Tibial nerve (tissue), 4 donors: ENCODE measurements at regions not wholly inside any gene's neighbourhood (a gene's known extent, or its start where the extent isn't known, plus 50 kb on each side); places are given as distances from the start of the nearest gene placed in this dataset.

Experiments used
- DNase-seq, 2 donors: peaks; one replicate each; pipeline ENCODE4 v3.0.0-alpha.2; 2019; ENCODE audit warnings: low spot score in 2 of 2
- H3K27ac ChIP-seq, 4 donors: fragments of 200-600 bp; sonication (generic) in 3 of 4; one replicate each; pipeline ENCODE4 v1.5.1; 2017 to 2019; ENCODE audit warnings: mild to moderate bottlenecking in 1 of 4
- H3K27me3 ChIP-seq, 2 donors: fragments of 200-600 bp; sonication (generic) in 1 of 2; one replicate each; pipeline versions ENCODE4 v1.5.1 to v1.6.0; 2017 to 2019
- H3K36me3 ChIP-seq, 3 donors: fragments of 200-600 bp; sonication (generic); one replicate each; pipeline ENCODE4 v1.5.1; 2018 to 2019
- H3K4me1 ChIP-seq, 4 donors: fragments of 200-600 bp; sonication (generic) in 3 of 4; one replicate each; pipeline ENCODE4 v1.5.1; 2017 to 2019
- H3K4me3 ChIP-seq, 4 donors: fragments of 200-600 bp; sonication (generic) in 3 of 4; one replicate each; pipeline ENCODE4 v1.5.1; 2017 to 2019; ENCODE audit warnings: mild to moderate bottlenecking in 1 of 4, moderate library complexity in 1 of 4
- H3K9me3 ChIP-seq, 4 donors: fragments of 200-600 bp; sonication (generic) in 3 of 4; one replicate each; pipeline ENCODE4 v1.5.1; 2017 to 2019
- CTCF ChIP-seq, 5 experiments: fragments of 200-600 bp in 3 of 5; fragments of 450-650 bp in 2 of 5; sonication (generic) in 3 of 5; IDR thresholded peaks; one replicate each; pipeline ENCODE4 v1.5.1; 2016 to 2019; ENCODE audit warnings: antibody characterized with exemption in 5 of 5, mild to moderate bottlenecking in 3 of 5, moderate library complexity in 2 of 5
- EP300 ChIP-seq, 2 donors: sonication (generic); formaldehyde crosslinking; IDR thresholded peaks; one replicate each; pipeline ENCODE4 v1.6.1; 2017; ENCODE audit warnings: antibody characterized with exemption in 2 of 2, mild to moderate bottlenecking in 1 of 2
- POLR2A ChIP-seq, 2 donors: fragments of 450-650 bp; IDR thresholded peaks; one replicate each; pipeline ENCODE4 v1.6.1; 2017; ENCODE audit warnings: antibody characterized with exemption in 2 of 2, mild to moderate bottlenecking in 2 of 2, moderate library complexity in 2 of 2
- WGBS, 2 donors: methylation state at CpG; one replicate each; pipeline ENCODE4 v1.1.5; 2018; 5-methylcytosine and 5-hydroxymethylcytosine counted together

DNA sequence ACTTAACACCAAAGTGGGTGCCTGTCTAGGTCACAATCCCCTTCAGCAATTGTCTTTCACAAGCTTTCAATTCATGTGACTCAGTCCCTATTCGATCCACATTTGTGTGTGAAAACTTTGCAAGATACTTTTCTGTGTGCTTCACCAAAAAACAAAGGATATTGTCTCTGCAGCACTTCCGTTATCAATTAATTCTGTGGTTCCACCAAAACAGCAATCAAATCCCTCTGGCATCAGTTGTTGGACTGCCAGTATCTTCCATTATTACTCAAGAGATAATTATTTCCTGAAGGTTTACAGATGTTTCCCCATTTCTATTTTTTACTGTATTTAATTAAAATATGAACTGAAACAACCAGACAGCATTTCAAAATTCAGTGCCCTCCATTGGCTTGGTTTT lies 481.4 kb downstream of the SUCLA2 start:
- no peaks in the 10 kb centered on the region for H3K27me3 ChIP-seq
- H3K36me3 ChIP-seq = no peaks in the 10 kb centered on the region
- no peak overlapping the region for H3K4me3 ChIP-seq
- TF ChIP-seq CTCF (IDR thresholded peaks at IDR 0.05) = no peak
- no peak for TF ChIP-seq EP300 (IDR thresholded peaks at IDR 0.05)
- no peak for TF ChIP-seq POLR2A (IDR thresholded peaks at IDR 0.05)
- H3K9me3 ChIP-seq = no peaks in the 10 kb centered on the region
- no peak overlapping the region for H3K27ac ChIP-seq
- WGBS, 2 donors = 23 to 34% methylated on average over 2 of the region's 2 CpGs
- no peak for DNase-seq
- H3K4me1 ChIP-seq = no peaks in the 10 kb centered on the region

DNA sequence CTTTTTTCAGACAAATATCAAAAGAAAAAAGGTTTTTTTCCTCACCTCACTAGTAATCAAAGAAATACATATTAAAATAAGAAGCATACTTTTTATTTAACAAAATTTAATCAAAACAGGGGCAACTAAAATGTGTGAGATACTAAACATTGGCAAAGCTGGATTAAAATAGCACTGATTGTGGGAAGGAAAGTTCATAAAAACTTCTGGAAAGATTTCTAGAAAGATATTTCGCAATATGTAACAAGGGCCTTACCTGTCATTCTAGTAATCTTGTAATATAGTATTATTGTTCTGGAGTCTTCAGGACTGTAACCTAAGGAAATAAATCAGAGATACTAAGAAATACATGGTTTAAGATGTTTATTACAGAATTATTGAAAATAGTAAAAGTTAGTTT lies 482.5 kb downstream of the SUCLA2 start:
- WGBS, 2 donors = 90 to 100% methylated on average over 1 of the region's 1 CpG
- DNase-seq = no peak
- H3K36me3 ChIP-seq = no peaks in the 10 kb centered on the region

DNA sequence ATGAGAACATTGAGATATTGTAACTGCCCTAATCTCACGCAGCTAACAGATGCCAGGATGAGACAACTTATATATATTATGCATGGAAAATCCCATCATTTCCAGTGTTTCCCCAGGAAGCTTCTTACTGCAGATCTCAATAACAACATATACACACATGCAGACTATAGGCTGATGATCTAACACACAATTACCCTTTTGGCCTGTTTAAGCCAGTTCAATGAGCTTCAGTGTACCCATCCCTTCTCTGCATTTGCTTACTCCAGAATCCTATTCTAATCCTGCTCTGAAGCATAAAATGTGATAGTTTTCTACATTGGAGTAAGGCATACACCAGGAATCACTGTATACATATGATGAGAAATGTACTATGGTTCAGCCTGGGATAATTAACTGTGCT lies 489.4 kb downstream of the SUCLA2 start:
- WGBS, 2 donors = 62 to 75% methylated on average over 1 of the region's 1 CpG
- DNase-seq = no peak
- H3K36me3 ChIP-seq = no peaks in the 10 kb centered on the region
- H3K9me3 ChIP-seq = no peaks in the 10 kb centered on the region
- no peak overlapping the region for H3K27ac ChIP-seq
- H3K27me3 ChIP-seq = no peaks in the 10 kb centered on the region
- TF ChIP-seq EP300 (IDR thresholded peaks at IDR 0.05) (no peak), POLR2A (IDR thresholded peaks at IDR 0.05) (no peak), CTCF (IDR thresholded peaks at IDR 0.05) (no peak)
- H3K4me3 ChIP-seq = no peak overlapping the region
- no peaks in the 10 kb centered on the region for H3K4me1 ChIP-seq

More for the DNA sequence above, 482.5 kb downstream of the SUCLA2 start:
- no peak overlapping the region for H3K27ac ChIP-seq
- no peak overlapping the region for H3K4me3 ChIP-seq
- H3K27me3 ChIP-seq = no peaks in the 10 kb centered on the region
- no peaks in the 10 kb centered on the region for H3K9me3 ChIP-seq
- no peak for TF ChIP-seq EP300 (IDR thresholded peaks at IDR 0.05)
- TF ChIP-seq POLR2A (IDR thresholded peaks at IDR 0.05) = no peak
- no peak for TF ChIP-seq CTCF (IDR thresholded peaks at IDR 0.05)
- no peaks in the 10 kb centered on the region for H3K4me1 ChIP-seq

GRCh38 chr13:47508527-47509228 lies 492.4 kb downstream of the SUCLA2 start:
- DNase-seq = no peak
- Histone ChIP-seq H3K4me3 (no peak overlapping the region), H3K27me3 (no peaks in the 10 kb centered on the region), H3K9me3 (no peaks in the 10 kb centered on the region), H3K4me1 (no peaks in the 10 kb centered on the region), H3K27ac (no peak overlapping the region), H3K36me3 (no peaks in the 10 kb centered on the region)
- 81 to 94% methylated on average over 5 of the region's 5 CpGs for WGBS, 2 donors
- TF ChIP-seq POLR2A (IDR thresholded peaks at IDR 0.05) = no peak
- TF ChIP-seq CTCF (IDR thresholded peaks at IDR 0.05) = no peak
- no peak for TF ChIP-seq EP300 (IDR thresholded peaks at IDR 0.05)

DNA sequence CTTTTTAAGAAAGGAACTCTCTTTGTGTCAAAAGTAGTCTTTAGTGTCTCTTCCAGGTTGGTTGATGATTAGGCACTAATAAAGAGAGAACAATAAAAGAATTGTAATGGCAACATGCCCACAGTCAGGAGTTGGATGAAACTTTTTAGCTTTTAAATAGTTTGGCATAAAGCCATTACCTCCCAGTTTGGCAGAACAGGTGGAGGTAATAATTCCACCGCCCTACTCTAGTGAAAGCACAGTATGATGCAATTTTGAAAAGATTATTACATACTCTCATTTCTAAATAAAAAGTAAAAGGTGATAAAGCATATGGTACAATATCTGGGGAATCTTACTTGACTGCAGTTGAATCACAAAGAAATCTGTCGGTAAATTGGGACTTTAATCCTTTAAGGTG lies 497.6 kb downstream of the SUCLA2 start:
- Histone ChIP-seq H3K9me3 (no peaks in the 10 kb centered on the region), H3K27me3 (no peaks in the 10 kb centered on the region), H3K4me3 (no peak overlapping the region), H3K4me1 (no peaks in the 10 kb centered on the region), H3K36me3 (no peaks in the 10 kb centered on the region), H3K27ac (no peak overlapping the region)
- WGBS, 2 donors = 75 to 84% methylated on average over 2 of the region's 2 CpGs
- TF ChIP-seq POLR2A (IDR thresholded peaks at IDR 0.05) = no peak
- no peak for TF ChIP-seq CTCF (IDR thresholded peaks at IDR 0.05)
- no peak for TF ChIP-seq EP300 (IDR thresholded peaks at IDR 0.05)
- DNase-seq = no peak
